Body of pancreas (tissue), 4 donors: ENCODE measurements at regions not wholly inside any gene's neighbourhood (a gene's known extent, or its start where the extent isn't known, plus 50 kb on each side); places are given as distances from the start of the nearest gene placed in this dataset.

Source experiments
- ATAC-seq: fragments of 150-250 bp; one replicate; pipeline ENCODE4 v1.9.1; 2016
- DNase-seq, 4 donors: peaks; one replicate each; pipeline ENCODE4 v3.0.0-alpha.2; 2019
- H3K27ac ChIP-seq, 4 donors: fragments of 200-600 bp; sonication (generic); 1 replicate in 3 of 4; 2 replicates in 1 of 4; pipeline versions ENCODE4 v1.5.1 to v1.6.1; 2016 to 2019; ENCODE audit warnings: mild to moderate bottlenecking in 1 of 4, mixed read lengths in 1 of 4, moderate library complexity in 1 of 4
- H3K27me3 ChIP-seq, 2 donors: fragments of 200-600 bp; sonication (generic); one replicate each; pipeline ENCODE4 v1.6.0; 2016; ENCODE audit warnings: mild to moderate bottlenecking in 1 of 2
- H3K36me3 ChIP-seq, 2 donors: fragments of 200-600 bp; sonication (generic); replicated peaks in 1 of 2; 2 replicates each; pipeline ENCODE4 v1.5.1; 2016; ENCODE audit warnings: low read depth in 2 of 2; ENCODE audit not compliant: insufficient read depth in 1 of 2
- H3K4me1 ChIP-seq: fragments of 200-600 bp; sonication (generic); one replicate; pipeline ENCODE4 v1.6.0; 2016
- H3K4me3 ChIP-seq, 2 donors: fragments of 200-600 bp; sonication (generic); 1 replicate in 1 of 2; 2 replicates in 1 of 2; pipeline ENCODE4 v1.5.1; 2016 to 2019
- H3K9me3 ChIP-seq, 3 donors: fragments of 200-600 bp; sonication (generic); 1 replicate in 2 of 3; 2 replicates in 1 of 3; pipeline ENCODE4 v1.5.1; 2016
- CTCF ChIP-seq, 7 experiments: fragments of 450-650 bp in 4 of 7; fragments of 200-600 bp in 3 of 7; sonication (generic) in 3 of 7; IDR thresholded peaks; one replicate each; pipeline ENCODE4 v1.5.1; 2016 to 2019; ENCODE audit warnings: antibody characterized with exemption in 7 of 7
- POLR2A ChIP-seq, 3 donors: fragments of 450-650 bp; IDR thresholded peaks; one replicate each; pipeline ENCODE4 v1.6.1; 2016; ENCODE audit warnings: antibody characterized with exemption in 3 of 3, mild to moderate bottlenecking in 2 of 3
- WGBS, 2 donors: methylation state at CpG; one replicate each; pipeline ENCODE4 v1.1.5; 2017; 5-methylcytosine and 5-hydroxymethylcytosine counted together
- intact Hi-C: fragments of 100-400 bp; cut with DNase I; formaldehyde crosslinking; loops from one replicate; pipeline ENCODE4 v1.15.1; 2023

GRCh38 chrX:40314070-40314469, 216.3 kb upstream of the BCOR start:
- ATAC-seq (no peak), DNase-seq (no peak)
- H3K9me3 ChIP-seq = no peaks in the 10 kb centered on the region
- no peaks in the 10 kb centered on the region for H3K36me3 ChIP-seq
- no peaks in the 10 kb centered on the region for H3K4me1 ChIP-seq
- intact Hi-C loops = no loop called here
- H3K27ac ChIP-seq = no peak overlapping the region
- TF ChIP-seq POLR2A (IDR thresholded peaks at IDR 0.05) (no peak), CTCF (IDR thresholded peaks at IDR 0.05) (no peak)
- WGBS, 2 donors = 52% methylated on average over 2 of the region's 4 CpGs; no CpG with 5 or more reads in 1 of the 2 donors
- H3K4me3 ChIP-seq = no peak overlapping the region
- no peaks in the 10 kb centered on the region for H3K27me3 ChIP-seq

GRCh38 chrX:40313269-40313668, 215.5 kb upstream of the BCOR start:
- intact Hi-C loops = no loop called here
- no peaks in the 10 kb centered on the region for H3K9me3 ChIP-seq
- 75% methylated on average over 3 of the region's 4 CpGs; no CpG with 5 or more reads in 1 of the 2 donors for WGBS, 2 donors
- DNase-seq = no peak
- no peaks in the 10 kb centered on the region for H3K27me3 ChIP-seq
- no peaks in the 10 kb centered on the region for H3K36me3 ChIP-seq
- no peak for ATAC-seq
- no peak overlapping the region for H3K27ac ChIP-seq
- no peaks in the 10 kb centered on the region for H3K4me1 ChIP-seq
- H3K4me3 ChIP-seq = no peak overlapping the region
- no peak for TF ChIP-seq CTCF (IDR thresholded peaks at IDR 0.05)
- TF ChIP-seq POLR2A (IDR thresholded peaks at IDR 0.05) = no peak

GRCh38 chrX:40310447-40310846, 212.7 kb upstream of the BCOR start:
- Histone ChIP-seq H3K4me1 (no peaks in the 10 kb centered on the region), H3K27ac (no peak overlapping the region), H3K4me3 (no peak overlapping the region), H3K9me3 (no peaks in the 10 kb centered on the region), H3K27me3 (no peaks in the 10 kb centered on the region), H3K36me3 (no peaks in the 10 kb centered on the region)
- no peak for TF ChIP-seq CTCF (IDR thresholded peaks at IDR 0.05)
- TF ChIP-seq POLR2A (IDR thresholded peaks at IDR 0.05) = no peak
- WGBS, 2 donors = 58 to 66% methylated on average over 2 to 4 of the region's 5 CpGs
- ATAC-seq (no peak), DNase-seq (no peak)
- intact Hi-C loops = no loop called here

GRCh38 chrX:40310016-40310415, 212.3 kb upstream of the BCOR start:
- H3K27ac ChIP-seq = no peak overlapping the region
- no peaks in the 10 kb centered on the region for H3K9me3 ChIP-seq
- no peak overlapping the region for H3K4me3 ChIP-seq
- WGBS, 2 donors = 71 to 95% methylated on average over 1 to 6 of the region's 7 CpGs
- ATAC-seq (no peak), DNase-seq (no peak)
- TF ChIP-seq CTCF (IDR thresholded peaks at IDR 0.05) (no peak), POLR2A (IDR thresholded peaks at IDR 0.05) (no peak)
- H3K4me1 ChIP-seq = no peaks in the 10 kb centered on the region
- H3K36me3 ChIP-seq = no peaks in the 10 kb centered on the region
- no peaks in the 10 kb centered on the region for H3K27me3 ChIP-seq
- intact Hi-C loops = no loop called here

GRCh38 chrX:40307871-40308270, 210.1 kb upstream of the BCOR start:
- Histone ChIP-seq H3K27me3 (no peaks in the 10 kb centered on the region), H3K4me1 (no peaks in the 10 kb centered on the region), H3K36me3 (no peaks in the 10 kb centered on the region), H3K4me3 (no peak overlapping the region), H3K9me3 (no peaks in the 10 kb centered on the region), H3K27ac (no peak overlapping the region)
- DNase-seq (no peak), ATAC-seq (no peak)
- intact Hi-C loops = no loop called here
- 91% methylated on average over 13 of the region's 13 CpGs; no CpG with 5 or more reads in 1 of the 2 donors for WGBS, 2 donors
- TF ChIP-seq POLR2A (IDR thresholded peaks at IDR 0.05) (no peak), CTCF (IDR thresholded peaks at IDR 0.05) (no peak)
